HEK293 (cell line): ENCODE measurements at regions not wholly inside any gene's neighbourhood (a gene's known extent, or its start where the extent isn't known, plus 50 kb on each side); places are given as distances from the start of the nearest gene placed in this dataset.

Source experiments
- CTCF ChIA-PET: fragments of 350-600 bp; formaldehyde crosslinking; extraction: SDS; loops from one replicate; lab custom pipeline; 2021; ENCODE audit warnings: antibody characterized with exemption; lab: Yijun Ruan, JAX
- POLR2A ChIA-PET: fragments of 300-600 bp; formaldehyde crosslinking; extraction: SDS; loops from one replicate; lab custom pipeline; 2020; ENCODE audit warnings: antibody characterized with exemption, inconsistent platforms; lab: Yijun Ruan, JAX
- H3K27ac ChIP-seq: fragments of 200-500 bp; sonication (Bioruptor generic); 2 replicates; pipeline ENCODE4 v1.5.1; 2014; ENCODE audit warnings: low read depth, low read length, control low read depth, inconsistent platforms; ENCODE audit errors: extremely low read depth
- H3K36me3 ChIP-seq, 2 experiments: fragments of 200-500 bp in 1 of 2; sonication (Bioruptor generic) in 1 of 2; 1 replicate in 1 of 2; 2 replicates in 1 of 2; pipeline ENCODE4 v1.5.1; 2014 to 2017; ENCODE audit warnings: inconsistent platforms in 2 of 2, low read length in 2 of 2; ENCODE audit not compliant: control insufficient read depth in 2 of 2, insufficient read depth in 1 of 2
- H3K4me1 ChIP-seq: fragments of 200-500 bp; sonication (Bioruptor generic); 2 replicates; pipeline ENCODE4 v1.5.1; 2014; ENCODE audit warnings: mild to moderate bottlenecking, low read length, inconsistent platforms; ENCODE audit not compliant: control insufficient read depth, insufficient read depth
- H3K4me3 ChIP-seq: 2 replicates; pipeline ENCODE4 v1.5.1; 2011; ENCODE audit warnings: low read depth, mild to moderate bottlenecking, control low read depth, low read length, moderate library complexity
- H3K9me3 ChIP-seq: fragments of 200-500 bp; sonication (Bioruptor generic); 2 replicates; pipeline ENCODE4 v1.5.1; 2014; ENCODE audit warnings: low read depth, low read length, inconsistent platforms; ENCODE audit not compliant: control insufficient read depth, insufficient read depth
- FEZF1 ChIP-seq: fragments of 450-650 bp; formaldehyde crosslinking; IDR thresholded peaks from 2 replicates; pipeline ENCODE4 v1.5.1; 2016; ENCODE audit warnings: missing biosample characterization, missing genetic modification characterization
- GLI2 ChIP-seq: fragments of 450-650 bp; formaldehyde crosslinking; IDR thresholded peaks from 2 replicates; pipeline ENCODE4; 2017; ENCODE audit warnings: missing biosample characterization, missing genetic modification characterization, low read depth, borderline replicate concordance
- KLF16 ChIP-seq: fragments of 450-650 bp; formaldehyde crosslinking; IDR thresholded peaks from 2 replicates; pipeline ENCODE4 v1.5.1; 2017; ENCODE audit warnings: missing biosample characterization, missing genetic modification characterization
- WT1 ChIP-seq: fragments of 450-650 bp; formaldehyde crosslinking; IDR thresholded peaks from 2 replicates; pipeline ENCODE4 v1.5.1; 2016; ENCODE audit warnings: missing biosample characterization, missing genetic modification characterization
- ZBTB1 ChIP-seq: fragments of 450-650 bp; formaldehyde crosslinking; IDR thresholded peaks from 2 replicates; pipeline ENCODE4 v1.5.1; 2016; ENCODE audit warnings: missing biosample characterization, missing genetic modification characterization
- ZBTB48 ChIP-seq: fragments of 450-650 bp; formaldehyde crosslinking; IDR thresholded peaks from 2 replicates; pipeline ENCODE4 v1.5.1; 2016; ENCODE audit warnings: missing biosample characterization, missing genetic modification characterization
- ZNF223 ChIP-seq: fragments of 450-650 bp; formaldehyde crosslinking; IDR thresholded peaks from 2 replicates; pipeline ENCODE4 v1.5.1; 2016; ENCODE audit warnings: missing biosample characterization, missing genetic modification characterization
- ZNF433 ChIP-seq: fragments of 450-650 bp; formaldehyde crosslinking; IDR thresholded peaks from 2 replicates; pipeline ENCODE4 v1.5.1; 2016; ENCODE audit warnings: missing biosample characterization, missing genetic modification characterization, low read depth
- ZNF501 ChIP-seq: fragments of 450-650 bp; formaldehyde crosslinking; IDR thresholded peaks from 2 replicates; pipeline ENCODE4 v1.5.1; 2016; ENCODE audit warnings: missing biosample characterization, missing genetic modification characterization
- ZNF510 ChIP-seq: fragments of 450-650 bp; formaldehyde crosslinking; IDR thresholded peaks from 2 replicates; pipeline ENCODE4 v1.5.1; 2018; ENCODE audit warnings: mild to moderate bottlenecking, missing genetic modification characterization, missing biosample characterization; ENCODE audit not compliant: insufficient replicate concordance
- ZNF530 ChIP-seq: fragments of 450-650 bp; formaldehyde crosslinking; IDR thresholded peaks from 2 replicates; pipeline ENCODE4 v1.5.1; 2016; ENCODE audit warnings: low read depth, missing biosample characterization, missing genetic modification characterization
- ZNF560 ChIP-seq: fragments of 450-650 bp; formaldehyde crosslinking; IDR thresholded peaks from 2 replicates; pipeline ENCODE4 v1.5.1; 2017; ENCODE audit warnings: missing biosample characterization, missing genetic modification characterization, borderline replicate concordance
- ZNF624 ChIP-seq: fragments of 450-650 bp; formaldehyde crosslinking; IDR thresholded peaks from 2 replicates; pipeline ENCODE4 v1.5.1; 2017; ENCODE audit warnings: missing biosample characterization, missing genetic modification characterization
- ZNF664 ChIP-seq: fragments of 450-650 bp; formaldehyde crosslinking; IDR thresholded peaks from 2 replicates; pipeline ENCODE4 v1.5.1; 2016; ENCODE audit warnings: missing biosample characterization, missing genetic modification characterization
- ZNF677 ChIP-seq: fragments of 450-650 bp; IDR thresholded peaks from 2 replicates; pipeline ENCODE4 v1.5.0; 2018; ENCODE audit warnings: missing biosample characterization, mild to moderate bottlenecking, missing genetic modification characterization, moderate library complexity
- ZNF701 ChIP-seq: fragments of 450-650 bp; formaldehyde crosslinking; IDR thresholded peaks from 2 replicates; pipeline ENCODE4 v1.5.1; 2016; ENCODE audit warnings: missing biosample characterization, missing genetic modification characterization
- ZNF747 ChIP-seq: fragments of 450-650 bp; formaldehyde crosslinking; IDR thresholded peaks from 2 replicates; pipeline ENCODE4 v1.5.1; 2016; ENCODE audit warnings: missing biosample characterization, missing genetic modification characterization
- ZNF768 ChIP-seq: fragments of 450-650 bp; formaldehyde crosslinking; IDR thresholded peaks from 2 replicates; pipeline ENCODE4 v1.5.1; 2018; ENCODE audit warnings: missing biosample characterization, mild to moderate bottlenecking, missing genetic modification characterization
- ZNF792 ChIP-seq: fragments of 450-650 bp; formaldehyde crosslinking; IDR thresholded peaks from 2 replicates; pipeline ENCODE4 v1.5.1; 2016; ENCODE audit warnings: missing biosample characterization, missing genetic modification characterization
- ZNF837 ChIP-seq: fragments of 450-650 bp; formaldehyde crosslinking; IDR thresholded peaks from 2 replicates; pipeline ENCODE4 v1.5.1; 2016; ENCODE audit warnings: missing biosample characterization, missing genetic modification characterization
- TF ChIP-seq, protein P1 (sequence below): fragments of 450-650 bp; formaldehyde crosslinking; IDR thresholded peaks from 2 replicates; pipeline ENCODE4 v1.5.1; 2016; ENCODE audit warnings: missing biosample characterization, missing genetic modification characterization
- TF ChIP-seq, protein P2 (sequence below): fragments of 450-650 bp; formaldehyde crosslinking; IDR thresholded peaks from 2 replicates; pipeline ENCODE4 v1.5.1; 2016; ENCODE audit warnings: missing biosample characterization, missing genetic modification characterization
- TF ChIP-seq, protein P3 (sequence below): fragments of 450-650 bp; formaldehyde crosslinking; IDR thresholded peaks from 2 replicates; pipeline ENCODE4 v1.5.1; 2016; ENCODE audit warnings: missing biosample characterization, missing genetic modification characterization
- TF ChIP-seq, protein P4 (sequence below): fragments of 450-650 bp; formaldehyde crosslinking; IDR thresholded peaks from 2 replicates; pipeline ENCODE4 v1.5.1; 2016; ENCODE audit warnings: missing biosample characterization, missing genetic modification characterization

DNA sequence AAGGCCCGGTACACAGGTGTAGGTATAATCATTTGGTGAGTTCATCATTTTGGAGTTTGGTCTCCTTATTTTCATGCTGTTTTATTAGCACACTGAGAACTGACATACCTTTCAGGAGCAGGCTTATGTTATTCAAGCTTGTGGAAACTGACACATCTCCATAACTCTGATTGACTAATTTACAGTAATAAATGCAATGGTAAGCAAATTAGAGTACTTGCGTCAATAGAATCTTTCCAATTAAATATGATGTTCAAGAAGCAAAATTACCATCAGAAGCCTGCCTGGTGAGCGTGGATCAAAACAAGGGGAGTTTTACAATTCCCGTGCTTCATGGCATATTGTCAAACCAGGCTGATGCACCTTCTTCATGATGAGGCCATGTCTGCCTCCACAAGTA is 210.7 kb upstream of the GPRIN3 start (continued):
- TF ChIP-seq, protein P1, sequence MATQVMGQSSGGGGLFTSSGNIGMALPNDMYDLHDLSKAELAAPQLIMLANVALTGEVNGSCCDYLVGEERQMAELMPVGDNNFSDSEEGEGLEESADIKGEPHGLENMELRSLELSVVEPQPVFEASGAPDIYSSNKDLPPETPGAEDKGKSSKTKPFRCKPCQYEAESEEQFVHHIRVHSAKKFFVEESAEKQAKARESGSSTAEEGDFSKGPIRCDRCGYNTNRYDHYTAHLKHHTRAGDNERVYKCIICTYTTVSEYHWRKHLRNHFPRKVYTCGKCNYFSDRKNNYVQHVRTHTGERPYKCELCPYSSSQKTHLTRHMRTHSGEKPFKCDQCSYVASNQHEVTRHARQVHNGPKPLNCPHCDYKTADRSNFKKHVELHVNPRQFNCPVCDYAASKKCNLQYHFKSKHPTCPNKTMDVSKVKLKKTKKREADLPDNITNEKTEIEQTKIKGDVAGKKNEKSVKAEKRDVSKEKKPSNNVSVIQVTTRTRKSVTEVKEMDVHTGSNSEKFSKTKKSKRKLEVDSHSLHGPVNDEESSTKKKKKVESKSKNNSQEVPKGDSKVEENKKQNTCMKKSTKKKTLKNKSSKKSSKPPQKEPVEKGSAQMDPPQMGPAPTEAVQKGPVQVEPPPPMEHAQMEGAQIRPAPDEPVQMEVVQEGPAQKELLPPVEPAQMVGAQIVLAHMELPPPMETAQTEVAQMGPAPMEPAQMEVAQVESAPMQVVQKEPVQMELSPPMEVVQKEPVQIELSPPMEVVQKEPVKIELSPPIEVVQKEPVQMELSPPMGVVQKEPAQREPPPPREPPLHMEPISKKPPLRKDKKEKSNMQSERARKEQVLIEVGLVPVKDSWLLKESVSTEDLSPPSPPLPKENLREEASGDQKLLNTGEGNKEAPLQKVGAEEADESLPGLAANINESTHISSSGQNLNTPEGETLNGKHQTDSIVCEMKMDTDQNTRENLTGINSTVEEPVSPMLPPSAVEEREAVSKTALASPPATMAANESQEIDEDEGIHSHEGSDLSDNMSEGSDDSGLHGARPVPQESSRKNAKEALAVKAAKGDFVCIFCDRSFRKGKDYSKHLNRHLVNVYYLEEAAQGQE (tag by site-specific recombination) = no peak

DNA sequence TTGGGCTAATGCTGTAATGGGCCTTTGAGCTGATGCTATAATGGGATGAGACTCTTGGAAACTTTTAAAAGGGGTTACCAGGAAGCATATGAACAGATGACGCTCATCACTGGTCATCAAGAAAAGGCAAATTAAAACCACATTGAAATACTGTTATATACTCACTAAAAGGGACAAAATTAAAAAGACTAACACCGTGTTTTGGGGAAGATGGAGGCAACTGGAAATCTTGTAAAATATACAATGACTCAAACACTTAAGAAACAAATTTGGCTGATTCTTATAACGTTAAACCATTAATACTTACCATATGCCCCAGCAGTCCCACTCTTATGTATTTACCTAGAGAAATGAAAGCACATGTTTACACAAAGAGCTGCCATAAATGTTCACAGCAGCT is 207.2 kb upstream of the GPRIN3 start:
- ChIA-PET CTCF (no interaction called here), POLR2A (no interaction called here)
- Histone ChIP-seq H3K27ac (no peak overlapping the region), H3K36me3 (no peaks in the 10 kb centered on the region), H3K4me3 (no peak overlapping the region), H3K9me3 (no peaks in the 10 kb centered on the region)
- TF ChIP-seq, protein P2, sequence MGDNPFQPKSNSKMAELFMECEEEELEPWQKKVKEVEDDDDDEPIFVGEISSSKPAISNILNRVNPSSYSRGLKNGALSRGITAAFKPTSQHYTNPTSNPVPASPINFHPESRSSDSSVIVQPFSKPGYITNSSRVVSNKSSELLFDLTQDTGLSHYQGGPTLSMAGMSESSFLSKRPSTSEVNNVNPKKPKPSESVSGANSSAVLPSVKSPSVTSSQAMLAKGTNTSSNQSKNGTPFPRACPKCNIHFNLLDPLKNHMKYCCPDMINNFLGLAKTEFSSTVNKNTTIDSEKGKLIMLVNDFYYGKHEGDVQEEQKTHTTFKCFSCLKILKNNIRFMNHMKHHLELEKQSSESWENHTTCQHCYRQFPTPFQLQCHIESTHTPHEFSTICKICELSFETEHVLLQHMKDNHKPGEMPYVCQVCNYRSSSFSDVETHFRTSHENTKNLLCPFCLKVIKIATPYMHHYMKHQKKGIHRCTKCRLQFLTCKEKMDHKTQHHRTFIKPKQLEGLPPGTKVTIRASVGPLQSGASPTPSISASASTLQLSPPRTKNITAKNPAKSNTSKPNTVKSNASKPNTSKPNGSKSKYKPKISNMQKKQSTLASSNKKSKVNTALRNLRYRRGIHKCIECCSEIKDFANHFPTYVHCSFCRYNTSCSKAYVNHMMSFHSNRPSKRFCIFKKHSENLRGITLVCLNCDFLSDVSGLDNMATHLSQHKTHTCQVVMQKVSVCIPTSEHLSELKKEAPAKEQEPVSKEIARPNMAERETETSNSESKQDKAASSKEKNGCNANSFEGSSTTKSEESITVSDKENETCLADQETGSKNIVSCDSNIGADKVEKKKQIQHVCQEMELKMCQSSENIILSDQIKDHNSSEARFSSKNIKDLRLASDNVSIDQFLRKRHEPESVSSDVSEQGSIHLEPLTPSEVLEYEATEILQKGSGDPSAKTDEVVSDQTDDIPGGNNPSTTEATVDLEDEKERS = no peak
- TF ChIP-seq KLF16 (tag by site-specific recombination) (no peak), ZNF624 (tag by site-specific recombination) (no peak), ZNF223 (tag by site-specific recombination) (no peak), ZNF530 (tag by site-specific recombination) (no peak), WT1 (no peak)
- TF ChIP-seq, all 188 proteins: peak for 0
- no peaks in the 10 kb centered on the region for H3K4me1 ChIP-seq

DNA sequence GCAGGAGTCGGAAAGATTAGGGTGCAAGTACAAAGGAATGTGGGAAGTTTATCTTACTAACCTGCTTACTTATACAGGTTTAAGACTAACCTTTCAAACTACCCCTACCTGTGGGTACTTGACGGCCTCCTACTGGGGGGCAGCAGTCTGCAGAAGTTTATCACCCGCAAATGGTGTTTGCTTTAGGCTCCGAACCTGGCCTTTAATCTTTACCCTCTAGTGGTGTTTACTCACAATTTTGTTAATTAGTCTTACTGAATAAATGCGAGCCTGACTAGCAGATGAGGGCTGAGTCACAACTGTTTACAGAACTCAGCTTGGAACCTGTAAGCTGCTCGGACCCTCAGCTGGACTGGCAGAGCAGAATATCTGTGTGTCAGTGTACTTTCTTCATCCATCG is 204.2 kb upstream of the GPRIN3 start:
- no peaks in the 10 kb centered on the region for H3K4me1 ChIP-seq
- ChIA-PET POLR2A (no interaction called here), CTCF (no interaction called here)
- no peak overlapping the region for H3K27ac ChIP-seq
- no peak for TF ChIP-seq FEZF1 (tag by site-specific recombination)
- no peak for TF ChIP-seq GLI2 (tag by site-specific recombination)
- TF ChIP-seq, protein P3, sequence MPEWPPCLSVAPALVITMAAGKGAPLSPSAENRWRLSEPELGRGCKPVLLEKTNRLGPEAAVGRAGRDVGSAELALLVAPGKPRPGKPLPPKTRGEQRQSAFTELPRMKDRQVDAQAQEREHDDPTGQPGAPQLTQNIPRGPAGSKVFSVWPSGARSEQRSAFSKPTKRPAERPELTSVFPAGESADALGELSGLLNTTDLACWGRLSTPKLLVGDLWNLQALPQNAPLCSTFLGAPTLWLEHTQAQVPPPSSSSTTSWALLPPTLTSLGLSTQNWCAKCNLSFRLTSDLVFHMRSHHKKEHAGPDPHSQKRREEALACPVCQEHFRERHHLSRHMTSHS = no peak
- no peak for TF ChIP-seq ZNF792 (tag by site-specific recombination)
- no peak for TF ChIP-seq ZNF837
- no peak for TF ChIP-seq ZNF560
- TF ChIP-seq ZNF768 (tag by site-specific recombination) = no peak
- no peak for TF ChIP-seq ZNF433 (tag by site-specific recombination)
- TF ChIP-seq ZNF677 = no peak
- no peak for TF ChIP-seq ZNF747
- TF ChIP-seq ZNF501 (tag by site-specific recombination) = no peak
- TF ChIP-seq ZBTB48 (tag by site-specific recombination) = no peak
- no peak for TF ChIP-seq ZNF510
- TF ChIP-seq ZNF664 = no peak
- TF ChIP-seq, protein P4, sequence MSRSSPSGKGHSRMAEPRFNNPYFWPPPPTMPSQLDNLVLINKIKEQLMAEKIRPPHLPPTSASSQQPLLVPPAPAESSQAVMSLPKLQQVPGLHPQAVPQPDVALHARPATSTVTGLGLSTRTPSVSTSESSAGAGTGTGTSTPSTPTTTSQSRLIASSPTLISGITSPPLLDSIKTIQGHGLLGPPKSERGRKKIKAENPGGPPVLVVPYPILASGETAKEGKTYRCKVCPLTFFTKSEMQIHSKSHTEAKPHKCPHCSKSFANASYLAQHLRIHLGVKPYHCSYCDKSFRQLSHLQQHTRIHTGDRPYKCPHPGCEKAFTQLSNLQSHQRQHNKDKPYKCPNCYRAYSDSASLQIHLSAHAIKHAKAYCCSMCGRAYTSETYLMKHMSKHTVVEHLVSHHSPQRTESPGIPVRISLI (tag by site-specific recombination) = no peak
- TF ChIP-seq ZBTB1 = no peak
- no peak for TF ChIP-seq ZNF701 (tag by site-specific recombination)
- no peak overlapping the region for H3K4me3 ChIP-seq
- H3K36me3 ChIP-seq = no peaks in the 10 kb centered on the region
- H3K9me3 ChIP-seq = no peaks in the 10 kb centered on the region
